IMR-90 (cell line): ENCODE measurements at regions not wholly inside any gene's neighbourhood (a gene's known extent, or its start where the extent isn't known, plus 50 kb on each side); places are given as distances from the start of the nearest gene placed in this dataset.

Experiments used
- ATAC-seq: fragments of 200-7000 bp; cut with Tn5 transposase; 2 replicates; pipeline ENCODE4 v1.9.1; 2020; ENCODE audit warnings: low read depth, mild to moderate bottlenecking, moderate library complexity
- BruUV-seq: library from RNA; stranded (reverse); fragments of 400-500 nt; replicated peaks from 2 replicates; lab custom pipeline; 2021; lab: Mats Ljungman, UMichigan
- CTCF ChIA-PET: fragments of 300-600 bp; formaldehyde crosslinking; extraction: SDS; loops from one replicate; lab custom pipeline; 2021; ENCODE audit warnings: antibody characterized with exemption; lab: Yijun Ruan, JAX
- POLR2A ChIA-PET: fragments of 300-600 bp; sonication (Branson Sonifier 250); formaldehyde crosslinking; loops from one replicate; lab custom pipeline; 2022; ENCODE audit warnings: antibody characterized with exemption; ENCODE audit not compliant: unreplicated experiment; lab: Charles Lee
- DNase-seq: peaks from one replicate; pipeline ENCODE4 v3.0.0; 2013
- H2AFZ ChIP-seq: replicated peaks from 2 replicates; pipeline ENCODE3; 2013; ENCODE audit warnings: low read length, mild to moderate bottlenecking; ENCODE audit not compliant: poor library complexity
- H2AK5ac ChIP-seq: 2 replicates; pipeline ENCODE4 v1.6.1; 2013; ENCODE audit warnings: low read depth, low read length, inconsistent platforms
- H2AK9ac ChIP-seq: replicated peaks from 2 replicates; pipeline ENCODE3; 2013; ENCODE audit warnings: mild to moderate bottlenecking, low read depth, low read length, moderate library complexity; ENCODE audit not compliant: poor library complexity
- H2BK120ac ChIP-seq: 2 replicates; pipeline ENCODE4 v1.6.1; 2013; ENCODE audit warnings: low read depth, low read length, inconsistent platforms
- H2BK15ac ChIP-seq: 3 replicates; pipeline ENCODE4 v1.6.1; 2013; ENCODE audit warnings: low read depth, low read length, inconsistent platforms
- H2BK20ac ChIP-seq: 2 replicates; pipeline ENCODE4 v1.6.1; 2013; ENCODE audit warnings: low read depth, mild to moderate bottlenecking, inconsistent platforms, low read length, moderate library complexity
- H2BK5ac ChIP-seq: 2 replicates; pipeline ENCODE4 v1.6.1; 2013; ENCODE audit warnings: mild to moderate bottlenecking, low read depth, low read length, inconsistent platforms; ENCODE audit not compliant: poor library complexity, severe bottlenecking
- H3K14ac ChIP-seq: replicated peaks from 2 replicates; pipeline ENCODE4 v1.6.1; 2013; ENCODE audit warnings: low read depth, low read length, inconsistent platforms
- H3K18ac ChIP-seq: 2 replicates; pipeline ENCODE4 v1.6.1; 2013; ENCODE audit warnings: low read depth, low read length, control low read depth
- H3K23ac ChIP-seq: 2 replicates; pipeline ENCODE4 v1.6.1; 2013; ENCODE audit warnings: low read depth, low read length, inconsistent platforms
- H3K27ac ChIP-seq: 2 replicates; pipeline ENCODE4 v1.5.1; 2013; ENCODE audit warnings: mild to moderate bottlenecking, control low read depth, low read length; ENCODE audit not compliant: insufficient read depth
- H3K27me3 ChIP-seq: 2 replicates; pipeline ENCODE4 v1.6.1; 2013; ENCODE audit warnings: low read length; ENCODE audit not compliant: control insufficient read depth, insufficient read depth
- H3K36me3 ChIP-seq: 2 replicates; pipeline ENCODE4 v1.6.1; 2013; ENCODE audit warnings: low read length, mixed read lengths; ENCODE audit not compliant: control insufficient read depth, insufficient read depth
- H3K4ac ChIP-seq: 2 replicates; pipeline ENCODE4 v1.6.1; 2013; ENCODE audit warnings: low read depth, low read length, inconsistent platforms
- H3K4me1 ChIP-seq: 2 replicates; pipeline ENCODE4 v1.6.1; 2013; ENCODE audit warnings: low read length, mixed read lengths; ENCODE audit not compliant: control insufficient read depth, insufficient read depth
- H3K4me2 ChIP-seq: 2 replicates; pipeline ENCODE4 v1.6.1; 2013; ENCODE audit warnings: low read depth, mild to moderate bottlenecking, control low read depth, low read length, moderate library complexity
- H3K4me3 ChIP-seq: 2 replicates; pipeline ENCODE4 v1.5.1; 2013; ENCODE audit warnings: low read depth, mild to moderate bottlenecking, control low read depth, low read length, moderate library complexity; ENCODE audit not compliant: insufficient read depth
- H3K56ac ChIP-seq: 2 replicates; pipeline ENCODE4 v1.6.1; 2013; ENCODE audit warnings: low read length, inconsistent platforms; ENCODE audit not compliant: insufficient read depth; ENCODE audit errors: extremely low read depth
- H3K79me1 ChIP-seq, 2 experiments: 2 replicates each; pipeline ENCODE4 v1.6.1; 2013; ENCODE audit warnings: low read length in 2 of 2, inconsistent platforms in 1 of 2, low read depth in 1 of 2
- H3K9ac ChIP-seq: 2 replicates; pipeline ENCODE4 v1.6.1; 2013; ENCODE audit warnings: low read depth, low read length, control low read depth
- H3K9me1 ChIP-seq: 2 replicates; pipeline ENCODE4 v1.6.1; 2013; ENCODE audit warnings: low read length, inconsistent platforms; ENCODE audit not compliant: insufficient read depth
- H3K9me3 ChIP-seq: 2 replicates; pipeline ENCODE4 v1.6.1; 2013; ENCODE audit warnings: low read length; ENCODE audit not compliant: control insufficient read depth, insufficient read depth
- H4K20me1 ChIP-seq: 2 replicates; pipeline ENCODE4 v1.6.1; 2013; ENCODE audit warnings: low read length, inconsistent platforms; ENCODE audit not compliant: insufficient read depth
- H4K5ac ChIP-seq: 2 replicates; pipeline ENCODE4 v1.6.1; 2013; ENCODE audit warnings: mild to moderate bottlenecking, low read depth, low read length, control low read depth
- H4K8ac ChIP-seq, 2 experiments: 2 replicates each; pipeline ENCODE4 v1.6.1; 2013; ENCODE audit warnings: low read depth in 2 of 2, low read length in 2 of 2, control low read depth in 1 of 2, inconsistent platforms in 1 of 2
- H4K91ac ChIP-seq: 2 replicates; pipeline ENCODE4 v1.6.1; 2013; ENCODE audit warnings: low read depth, low read length, inconsistent platforms; ENCODE audit not compliant: insufficient read depth
- CEBPB ChIP-seq: IDR thresholded peaks from 2 replicates; pipeline ENCODE4 v1.6.1; 2012; ENCODE audit warnings: low read depth, low read length, improper control_type of control experiment
- RAD21 ChIP-seq: IDR thresholded peaks from 2 replicates; pipeline ENCODE4 v1.6.1; 2012; ENCODE audit warnings: low read length, improper control_type of control experiment
- RCOR1 ChIP-seq: IDR thresholded peaks from 2 replicates; pipeline ENCODE4 v1.6.1; 2012; ENCODE audit warnings: mild to moderate bottlenecking, low read length, improper control_type of control experiment; ENCODE audit not compliant: insufficient replicate concordance
- WGBS, 2 experiments: methylation state at CpG; one replicate each; pipeline versions ENCODE4 v1.1.5 to v1.1.7; 2013; ENCODE audit warnings: missing lambda C conversion rate in 2 of 2; ENCODE audit not compliant: insufficient read length in 1 of 2; ENCODE audit errors: extremely low coverage in 2 of 2; 5-methylcytosine and 5-hydroxymethylcytosine counted together
- dilution Hi-C: fragments of 300-500 bp; cut with HindIII; formaldehyde crosslinking; loops from one replicate; pipeline ENCODE4 v1.14.3; 2018; ENCODE audit warnings: low sequenced_read_pairs; ENCODE audit not compliant: unreplicated experiment
- in situ Hi-C: fragments of 300-500 bp; cut with MboI; formaldehyde crosslinking; loops from 3 replicates; pipeline ENCODE4 v1.14.3; 2019; ENCODE audit warnings: low sequenced_read_pairs, inconsistent platforms, mixed read lengths
- intact Hi-C: fragments of 100-400 bp; cut with micrococcal nuclease; formaldehyde crosslinking; loops from 2 replicates; pipeline ENCODE4 v1.10.0; 2022

- Histone ChIP-seq H2BK120ac (no peak overlapping the region), H3K9me3 (no peaks in the 10 kb centered on the region), H4K5ac (no peak overlapping the region), H2BK15ac (no peak overlapping the region), H3K79me1 (no peaks in the 10 kb centered on the region), H3K14ac (no peak overlapping the region), H3K18ac (no peak overlapping the region), H3K36me3 (no peaks in the 10 kb centered on the region), H3K9me1 (no peaks in the 10 kb centered on the region), H2AFZ (no peak overlapping the region), H3K27me3 (no peaks in the 10 kb centered on the region), H3K27ac (no peak overlapping the region), H3K4me1 (no peaks in the 10 kb centered on the region), H4K8ac (no peak overlapping the region), H2BK20ac (no peak overlapping the region), H4K20me1 (no peaks in the 10 kb centered on the region), H3K9ac (no peak overlapping the region), H3K4ac (no peak overlapping the region), H2BK5ac (no peak overlapping the region), H2AK9ac (no peak overlapping the region), H4K91ac (no peak overlapping the region), H3K4me3 (no peak overlapping the region), H3K56ac (no peak overlapping the region), H3K23ac (no peak overlapping the region), H2AK5ac (no peak overlapping the region), H3K4me2 (no peak overlapping the region)
- WGBS, 2 experiments: no CpG with 5 or more reads among the region's 2 CpGs
- TF ChIP-seq RCOR1 (no peak), RAD21 (no peak), CEBPB (no peak)
- in situ Hi-C loops (no loop called here), intact Hi-C loops (no loop called here), dilution Hi-C loops (no loop called here)
- ChIA-PET POLR2A (no interaction called here), CTCF (no interaction called here)
- DNase-seq (no peak), ATAC-seq (no peak)
- no TSS peak for BruUV-seq
Observed at GRCh38 chr5:118070041-118070440, 918.3 kb downstream of the DTWD2 start.
